GM18861 (cell line): ENCODE measurements at regions not wholly inside any gene's neighbourhood (a gene's known extent, or its start where the extent isn't known, plus 50 kb on each side); places are given as distances from the start of the nearest gene placed in this dataset.

Experiments used
- ATAC-seq: cut with Tn5 transposase; IDR thresholded peaks from one replicate; pipeline ENCODE4 v1.9.1; 2021; ENCODE audit not compliant: unreplicated experiment

DNA sequence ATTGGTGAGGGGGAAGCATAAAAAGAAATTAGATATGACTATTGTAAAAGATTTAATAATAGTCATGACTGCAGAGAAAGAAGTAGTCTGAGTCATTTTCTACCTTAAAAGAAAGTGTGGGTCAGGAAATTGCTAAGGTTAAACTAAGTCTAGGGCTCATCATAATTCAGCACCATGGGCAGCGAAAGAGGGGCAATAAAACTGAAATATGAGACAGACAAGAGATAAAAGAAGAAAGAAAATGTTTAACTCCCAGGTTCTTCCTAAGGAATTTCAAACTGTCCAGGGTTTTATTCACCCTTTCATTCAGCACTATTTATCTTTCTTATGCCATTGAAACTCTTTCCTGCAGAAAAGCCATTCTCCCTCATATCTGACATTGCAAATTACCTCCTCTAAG lies 114.4 kb upstream of the API5 start:
- no peak for ATAC-seq

DNA sequence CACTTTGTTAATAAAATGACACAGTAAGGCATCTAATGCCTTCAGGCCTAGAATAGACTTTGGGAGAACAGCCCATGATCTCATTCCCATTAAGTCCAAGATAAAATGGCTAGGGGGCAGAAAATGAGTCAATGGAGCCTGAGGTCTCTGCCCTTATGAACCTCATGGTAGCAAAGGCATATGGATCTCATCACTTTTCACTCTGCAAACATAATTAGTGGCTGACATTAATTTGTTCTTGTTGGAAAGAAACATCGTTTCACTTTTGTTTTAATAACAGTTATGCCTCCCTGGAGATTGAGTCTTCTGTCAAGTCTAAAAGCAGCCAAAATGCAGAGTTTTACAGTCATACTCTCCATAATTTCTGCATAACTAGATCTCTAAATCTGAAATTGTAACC lies 111.8 kb upstream of the API5 start:
- no peak for ATAC-seq

DNA sequence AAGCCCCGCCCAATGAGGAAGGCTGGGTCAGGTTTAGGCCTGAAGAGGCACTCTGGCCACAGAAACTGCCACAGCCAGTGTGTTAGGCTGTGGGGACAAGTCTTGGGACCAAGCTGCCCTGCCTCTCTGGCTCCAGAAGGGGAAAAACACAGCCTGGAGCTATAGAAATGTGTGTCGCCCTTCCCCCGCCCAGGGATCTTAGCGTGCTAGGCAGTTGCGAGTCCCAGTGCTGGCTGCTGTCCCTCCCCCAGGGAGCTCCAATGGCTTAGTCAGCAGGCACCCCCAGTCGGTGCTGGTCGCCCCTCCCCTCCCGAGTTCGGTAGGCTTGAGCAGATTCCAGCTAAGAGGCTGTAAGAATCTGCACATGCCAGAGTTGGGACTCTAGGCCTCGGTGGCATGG lies 99.5 kb upstream of the API5 start:
- ATAC-seq: no peak

DNA sequence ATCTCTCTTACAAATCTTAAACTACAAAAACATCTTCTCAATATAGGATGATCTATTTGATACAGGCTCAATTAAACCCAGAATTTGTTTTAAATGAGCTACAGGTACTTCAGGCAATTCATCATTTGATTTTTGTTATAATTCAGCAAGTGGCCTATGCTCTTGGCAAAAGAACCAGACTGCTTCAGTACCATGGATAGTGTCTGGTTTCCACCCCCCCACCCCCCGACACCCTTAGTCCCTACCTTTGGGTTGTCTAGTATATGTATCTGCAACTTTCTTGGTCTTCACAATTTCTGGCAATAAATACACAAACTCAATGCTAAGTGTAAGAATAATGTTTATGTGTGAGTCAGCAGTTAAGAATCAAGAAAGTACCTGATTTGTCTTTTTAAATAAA lies 97.3 kb upstream of the API5 start:
- ATAC-seq: no peak

DNA sequence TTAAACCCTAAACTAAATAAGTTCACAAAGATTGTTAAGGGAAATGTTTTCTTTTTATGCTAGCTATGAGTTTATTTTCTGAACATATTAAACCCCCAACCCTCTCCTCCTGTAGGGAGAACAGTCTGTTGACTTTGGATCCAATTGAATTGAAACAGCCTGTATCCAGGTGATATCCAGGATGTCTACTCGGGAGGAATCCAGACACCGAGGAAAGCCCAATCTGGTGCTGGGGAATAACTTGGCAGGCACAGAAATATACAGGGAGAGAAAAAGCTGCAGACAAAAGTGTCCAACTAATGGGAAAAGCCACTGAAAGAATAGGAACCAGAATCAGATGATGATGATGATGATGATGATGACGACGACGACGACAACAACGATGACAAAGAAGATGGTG lies 93.9 kb upstream of the API5 start:
- ATAC-seq: no peak

DNA sequence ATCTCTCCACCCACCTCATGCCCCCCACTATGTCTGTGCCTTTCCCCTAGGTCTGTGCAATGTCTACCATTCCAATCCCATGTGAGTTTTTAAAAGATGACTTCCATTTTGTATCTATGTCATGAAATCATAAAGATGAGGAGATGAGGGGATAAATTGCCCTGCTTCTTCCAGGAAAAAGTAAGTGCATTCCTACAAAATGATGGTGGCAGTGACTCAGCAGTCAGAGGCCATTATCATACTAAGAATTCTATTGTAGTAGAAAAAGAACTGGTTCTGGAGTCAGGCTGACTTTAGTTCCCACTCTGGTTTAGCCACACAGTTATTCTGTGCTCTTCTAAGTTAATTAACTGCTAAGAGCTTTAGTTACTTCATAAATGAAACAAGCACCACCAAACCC lies 89.6 kb upstream of the API5 start:
- ATAC-seq: no peak

DNA sequence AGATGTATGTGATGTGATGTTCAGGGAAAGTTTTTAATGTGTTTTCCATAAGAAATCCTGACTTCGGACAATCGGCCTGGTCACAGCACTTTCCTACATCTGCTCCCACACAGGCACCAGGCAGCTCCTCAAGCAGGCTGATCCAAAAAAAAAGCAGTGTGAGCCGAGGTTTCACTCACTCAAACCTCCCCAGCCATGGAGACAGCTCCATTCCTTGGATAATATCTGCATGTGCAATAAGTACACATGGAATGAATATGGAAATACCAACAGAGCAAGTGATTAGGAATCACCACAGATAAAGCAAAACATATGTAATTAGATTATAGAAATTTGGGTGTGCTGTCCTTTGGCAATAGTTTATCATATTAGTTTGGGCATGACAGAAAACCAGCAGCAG lies 88.8 kb upstream of the API5 start:
- ATAC-seq: no peak

DNA sequence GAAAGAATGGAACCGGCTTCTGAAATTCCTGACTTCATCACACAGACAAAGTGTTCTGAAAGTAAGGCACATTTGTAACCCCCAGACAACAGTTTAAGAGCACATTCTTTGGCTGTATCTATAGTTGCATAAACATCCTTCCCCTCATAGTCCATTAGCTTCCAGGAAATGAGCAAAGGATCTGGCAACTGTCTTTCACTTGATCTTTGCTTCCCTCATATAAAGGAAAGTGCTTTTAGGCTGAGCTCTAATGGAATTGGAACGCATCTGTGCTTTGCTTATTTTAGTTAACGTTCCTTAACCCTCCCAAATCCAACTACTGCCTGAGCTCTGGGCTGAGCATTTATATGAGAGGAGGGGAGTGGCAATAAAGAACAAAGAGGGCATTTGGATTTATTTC lies 76.9 kb upstream of the API5 start:
- ATAC-seq: no peak

DNA sequence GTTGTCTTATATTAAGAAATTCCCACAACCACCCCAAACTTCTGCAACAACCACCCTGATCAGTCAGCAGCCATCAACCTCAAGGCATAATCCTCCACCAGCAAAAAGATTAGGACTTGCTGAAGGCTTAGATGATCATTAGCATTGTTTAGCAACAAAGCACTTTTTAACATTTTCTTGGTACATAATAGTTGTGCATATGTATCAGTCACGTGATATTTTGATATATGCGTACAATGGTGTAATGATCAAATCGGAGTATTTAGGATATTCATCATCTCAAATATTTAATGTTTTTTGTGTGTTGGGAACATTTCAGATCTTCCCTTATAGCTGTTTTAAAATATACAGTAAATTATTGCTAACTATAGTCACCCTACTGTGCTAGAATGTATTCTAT lies 73.5 kb upstream of the API5 start:
- ATAC-seq: no peak

DNA sequence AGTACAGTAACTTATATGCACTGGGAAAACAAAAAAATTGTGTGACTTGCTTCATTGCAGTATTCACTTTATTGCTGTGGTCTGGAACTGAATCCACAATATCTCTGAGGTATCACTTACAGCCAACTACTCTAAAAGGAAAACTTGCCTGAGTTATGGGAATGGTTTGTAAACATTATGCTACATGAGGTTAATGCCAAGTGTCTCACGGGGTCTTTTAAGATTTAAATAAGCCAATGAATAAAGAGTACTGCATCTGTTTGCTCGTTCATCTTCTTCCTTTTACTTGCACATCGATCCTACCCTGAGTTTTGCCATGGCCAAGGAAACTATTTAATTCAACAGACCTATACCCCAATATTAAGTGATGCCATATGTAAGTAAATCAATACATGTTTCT lies 72.0 kb upstream of the API5 start:
- ATAC-seq: no peak

DNA sequence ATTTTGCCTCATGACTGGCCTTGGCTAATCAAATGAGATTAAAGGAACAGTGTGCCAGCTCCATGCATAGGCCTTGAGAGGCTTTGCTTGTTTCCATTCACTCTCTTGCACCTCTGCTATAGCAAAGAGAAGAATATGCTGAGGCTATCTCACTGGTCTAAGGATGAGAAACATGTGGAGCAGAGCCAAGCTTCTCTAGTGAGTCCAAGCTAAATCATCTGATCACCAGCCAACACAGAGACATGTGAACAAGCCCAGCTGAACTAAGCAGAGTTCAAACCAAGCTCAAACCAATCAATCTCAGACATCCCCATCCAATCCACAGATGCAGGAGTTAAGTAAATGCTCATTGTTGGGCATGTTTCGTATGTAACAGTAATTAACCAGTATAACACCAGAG lies 69.4 kb upstream of the API5 start:
- ATAC-seq: no peak

DNA sequence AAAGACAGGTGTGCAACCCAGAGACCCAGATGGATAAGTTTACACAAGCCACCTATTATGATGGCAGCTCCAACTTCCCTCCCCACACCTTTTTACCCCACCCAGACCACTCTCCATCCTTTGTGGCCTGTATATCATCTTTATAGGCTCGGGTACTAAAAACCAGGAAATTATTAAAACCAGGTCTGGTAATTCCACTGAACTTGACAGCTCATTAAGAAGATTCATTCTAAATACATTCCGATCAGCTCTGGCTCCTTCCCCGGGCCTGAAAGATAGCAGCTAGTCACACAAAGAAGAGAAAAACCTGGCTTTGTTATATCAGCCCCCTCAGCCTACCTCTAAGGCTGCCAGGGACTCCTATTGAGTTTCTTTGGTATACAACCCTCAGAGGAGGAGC lies 67.9 kb upstream of the API5 start:
- ATAC-seq: no peak

DNA sequence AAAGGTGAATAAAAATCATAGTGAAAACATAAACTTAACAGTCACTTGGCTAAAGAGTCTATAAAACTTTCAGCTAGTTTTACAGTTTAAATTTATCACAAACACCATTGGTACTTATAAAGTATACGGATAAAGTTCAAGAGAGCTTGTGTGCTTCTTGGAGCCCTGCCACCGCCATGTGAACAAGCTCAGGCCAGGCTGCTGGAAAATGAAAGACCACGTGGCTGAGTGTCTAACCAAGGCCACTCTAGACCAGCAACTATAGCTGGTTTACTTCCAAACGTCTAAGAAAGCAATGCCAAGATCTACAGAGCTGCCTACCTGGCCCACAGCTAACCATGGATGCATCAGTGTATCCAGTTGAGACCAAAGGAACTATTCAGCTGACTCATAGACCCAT lies 66.3 kb upstream of the API5 start:
- no peak for ATAC-seq

DNA sequence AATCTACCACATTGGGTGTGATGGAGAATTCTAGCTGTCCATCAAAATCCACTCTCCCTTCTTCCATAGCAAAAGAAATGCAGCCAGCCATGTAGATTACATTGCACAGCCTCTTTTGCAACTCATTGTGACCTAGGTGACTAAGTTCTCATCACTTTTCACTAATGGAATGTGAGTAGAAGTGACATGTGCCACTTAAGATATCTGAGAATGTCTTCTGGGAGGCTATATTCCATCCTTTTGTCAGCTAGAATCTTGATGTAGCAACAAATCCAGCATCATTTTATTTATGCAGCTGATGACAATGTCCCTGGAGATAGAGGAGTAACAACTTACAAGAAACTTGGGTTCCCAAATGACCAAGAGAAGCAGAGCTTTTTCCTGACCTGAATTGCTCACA lies 61.5 kb upstream of the API5 start:
- ATAC-seq: no peak

DNA sequence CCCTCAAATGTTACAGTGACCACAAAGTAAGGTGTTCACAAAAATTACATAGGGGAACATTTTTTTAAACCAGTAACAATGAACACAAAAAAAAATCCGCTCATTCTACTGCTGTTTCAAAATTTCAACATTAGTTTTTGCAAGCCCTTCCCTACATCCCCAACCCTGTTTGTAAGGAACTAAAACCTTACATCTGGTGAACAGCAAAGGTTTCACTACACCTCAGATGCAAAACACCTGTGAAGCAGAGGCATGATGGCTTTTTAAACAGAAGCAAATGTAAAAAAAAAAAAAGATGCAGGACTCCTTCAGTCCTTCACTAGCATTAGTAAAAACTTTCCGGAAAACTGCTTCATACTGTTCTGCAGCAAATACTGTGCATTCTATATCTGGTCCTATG lies 50.0 kb upstream of the API5 start:
- ATAC-seq: no peak
